Neural progenitor cell (in vitro differentiated cells): ENCODE measurements at regions not wholly inside any gene's neighbourhood (a gene's known extent, or its start where the extent isn't known, plus 50 kb on each side); places are given as distances from the start of the nearest gene placed in this dataset.
A peak's percentile ranks its signal among the peaks of the same experiment; 100 is the strongest.

Experiments used
- CTCF ChIP-seq: fragments of 200-600 bp; sonication (generic); IDR thresholded peaks from 2 replicates; pipeline ENCODE4 v1.5.1; 2017; ENCODE audit warnings: antibody characterized with exemption, mild to moderate bottlenecking
- EZH2 ChIP-seq: fragments of 200-600 bp; sonication (generic); IDR thresholded peaks from 2 replicates; pipeline ENCODE4 v1.6.1; 2017; ENCODE audit warnings: antibody characterized with exemption, mild to moderate bottlenecking, moderate library complexity

- peak; percentile 67 for TF ChIP-seq CTCF
- TF ChIP-seq EZH2 = no peak
Observed at GRCh38 chr7:42745357-42746059, 166.4 kb downstream of the C7orf25 start.
